ENCODE measurements at regions not wholly inside any gene's neighbourhood (a gene's known extent, or its start where the extent isn't known, plus 50 kb on each side); places are given as distances from the start of the nearest gene placed in this dataset.

GRCh38 chr9:129338724-129339430 is 160.8 kb upstream of the IER5L start:
- no peak for DNase-seq

GRCh38 chr9:129337336-129338140 is 159.5 kb upstream of the IER5L start:
- DNase-seq, result no peak

GRCh38 chr9:129336601-129337331 is 158.7 kb upstream of the IER5L start:
- peak; percentile 29 to 38 for DNase-seq

GRCh38 chr9:129336130-129336528 is 158.1 kb upstream of the IER5L start:
- no peak for DNase-seq

GRCh38 chr9:129335464-129336129 is 157.5 kb upstream of the IER5L start:
- no peak for DNase-seq

GRCh38 chr9:129334105-129334935 is 156.3 kb upstream of the IER5L start:
- peak in 1 of 2 donors; percentile 18 for DNase-seq

GRCh38 chr9:129333617-129334104 is 155.6 kb upstream of the IER5L start:
- DNase-seq, result no peak

- no peak for DNase-seq
Measured at GRCh38 chr9:129332581-129332980, 154.5 kb upstream of the IER5L start.

GRCh38 chr9:129331772-129332500 is 153.9 kb upstream of the IER5L start:
- DNase-seq, result no peak

- no peak for DNase-seq
Measured at GRCh38 chr9:129331493-129331765, 153.4 kb upstream of the IER5L start.

GRCh38 chr9:129330711-129331492 is 152.8 kb upstream of the IER5L start:
- DNase-seq, result no peak

GRCh38 chr9:129328355-129329042 is 150.4 kb upstream of the IER5L start:
- peak in 1 of 2 donors; percentile 27 for DNase-seq

- no peak for DNase-seq
Measured at GRCh38 chr9:129327552-129328328, 149.7 kb upstream of the IER5L start.

GRCh38 chr9:129326061-129327005 is 148.3 kb upstream of the IER5L start:
- no peak for DNase-seq

GRCh38 chr9:129324808-129325502 is 146.9 kb upstream of the IER5L start:
- no peak for DNase-seq

GRCh38 chr9:129323999-129324553 is 146.0 kb upstream of the IER5L start:
- DNase-seq, result no peak
